H1 (cell line): ENCODE measurements at regions not wholly inside any gene's neighbourhood (a gene's known extent, or its start where the extent isn't known, plus 50 kb on each side); places are given as distances from the start of the nearest gene placed in this dataset.

Experiments used
- CHD2 ChIP-seq: IDR thresholded peaks from 2 replicates; pipeline ENCODE4 v1.6.1; 2012; ENCODE audit warnings: low read length, improper control_type of control experiment
- POLR2AphosphoS5 ChIP-seq: IDR thresholded peaks from 2 replicates; pipeline ENCODE4 v1.6.1; 2011; ENCODE audit warnings: low read depth, low read length
- RAD21 ChIP-seq, 2 experiments: IDR thresholded peaks in 1 of 2; conservative IDR thresholded peaks in 1 of 2; 2 replicates each; pipeline ENCODE4 v1.6.1; 2011; ENCODE audit warnings: low read depth in 2 of 2, low read length in 2 of 2, improper control_type of control experiment in 1 of 2, inconsistent platforms in 1 of 2, mild to moderate bottlenecking in 1 of 2, moderate library complexity in 1 of 2
- SIX5 ChIP-seq: IDR thresholded peaks from 2 replicates; pipeline ENCODE4 v1.6.1; 2011; ENCODE audit warnings: mild to moderate bottlenecking, low read depth, low read length
- TBP ChIP-seq: IDR thresholded peaks from 2 replicates; pipeline ENCODE4 v1.6.1; 2011; ENCODE audit warnings: low read depth, low read length, improper control_type of control experiment
- YY1 ChIP-seq: IDR thresholded peaks from 2 replicates; pipeline ENCODE4 v1.6.1; 2011; ENCODE audit warnings: low read depth, mild to moderate bottlenecking, low read length

GRCh38 chr11:106309070-106309684 is 231.7 kb downstream of the AASDHPPT start (continued):
- TF ChIP-seq CHD2 (no peak), RAD21 (IDR thresholded peaks at IDR 0.05 in 1 of 2, conservative IDR thresholded peaks at IDR 0.05 in 1 of 2; ENCODE audit: low read depth in 2 of 2, low read length in 2 of 2) (no peak), POLR2AphosphoS5 (no peak), SIX5 (no peak), YY1 (no peak), TBP (no peak)
- TF ChIP-seq, all 59 proteins: peak for 0
